ENCODE measurements at regions not wholly inside any gene's neighbourhood (a gene's known extent, or its start where the extent isn't known, plus 50 kb on each side); places are given as distances from the start of the nearest gene placed in this dataset.

DNA sequence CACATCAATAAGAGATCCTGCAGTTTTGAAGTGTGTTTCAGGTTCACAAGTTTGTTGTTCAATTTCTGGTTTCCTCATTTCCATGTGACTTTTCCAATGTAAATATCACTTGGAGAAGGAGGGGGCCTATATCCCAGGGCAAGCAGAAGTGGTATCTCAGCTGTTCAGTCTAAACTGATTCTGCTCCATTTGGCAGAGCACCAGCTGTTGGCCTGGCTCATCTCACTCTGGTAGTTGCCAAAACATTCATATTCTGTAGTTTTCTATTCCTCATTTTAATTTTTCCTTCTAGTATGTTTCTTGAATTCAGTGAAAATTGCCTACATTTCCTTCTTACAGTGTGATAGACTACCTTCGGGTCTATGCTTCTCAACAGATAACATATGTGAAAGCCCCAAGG, 101.8 kb upstream of the TAC1 start:
- TF ChIP-seq POLR2A (IDR thresholded peaks at IDR 0.05): no peak
- TF ChIP-seq, protein P1, sequence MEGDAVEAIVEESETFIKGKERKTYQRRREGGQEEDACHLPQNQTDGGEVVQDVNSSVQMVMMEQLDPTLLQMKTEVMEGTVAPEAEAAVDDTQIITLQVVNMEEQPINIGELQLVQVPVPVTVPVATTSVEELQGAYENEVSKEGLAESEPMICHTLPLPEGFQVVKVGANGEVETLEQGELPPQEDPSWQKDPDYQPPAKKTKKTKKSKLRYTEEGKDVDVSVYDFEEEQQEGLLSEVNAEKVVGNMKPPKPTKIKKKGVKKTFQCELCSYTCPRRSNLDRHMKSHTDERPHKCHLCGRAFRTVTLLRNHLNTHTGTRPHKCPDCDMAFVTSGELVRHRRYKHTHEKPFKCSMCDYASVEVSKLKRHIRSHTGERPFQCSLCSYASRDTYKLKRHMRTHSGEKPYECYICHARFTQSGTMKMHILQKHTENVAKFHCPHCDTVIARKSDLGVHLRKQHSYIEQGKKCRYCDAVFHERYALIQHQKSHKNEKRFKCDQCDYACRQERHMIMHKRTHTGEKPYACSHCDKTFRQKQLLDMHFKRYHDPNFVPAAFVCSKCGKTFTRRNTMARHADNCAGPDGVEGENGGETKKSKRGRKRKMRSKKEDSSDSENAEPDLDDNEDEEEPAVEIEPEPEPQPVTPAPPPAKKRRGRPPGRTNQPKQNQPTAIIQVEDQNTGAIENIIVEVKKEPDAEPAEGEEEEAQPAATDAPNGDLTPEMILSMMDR (IDR thresholded peaks at IDR 0.05): no peak
